IPS-15b (cell line): ENCODE measurements at regions not wholly inside any gene's neighbourhood (a gene's known extent, or its start where the extent isn't known, plus 50 kb on each side); places are given as distances from the start of the nearest gene placed in this dataset.

Source experiments
- H3K27me3 ChIP-seq: one replicate; pipeline ENCODE4 v1.6.1; 2013; ENCODE audit warnings: low read length; ENCODE audit not compliant: control insufficient read depth, insufficient read depth
- H3K36me3 ChIP-seq: one replicate; pipeline ENCODE4 v1.6.1; 2013; ENCODE audit warnings: low read length; ENCODE audit not compliant: control insufficient read depth, insufficient read depth
- H3K4me1 ChIP-seq: one replicate; pipeline ENCODE4 v1.6.1; 2013; ENCODE audit warnings: mild to moderate bottlenecking, low read length; ENCODE audit not compliant: control insufficient read depth, insufficient read depth
- H3K4me3 ChIP-seq: one replicate; pipeline ENCODE4 v1.5.1; 2013; ENCODE audit warnings: low read depth, low read length
- H3K9ac ChIP-seq: one replicate; pipeline ENCODE4 v1.6.1; 2013; ENCODE audit warnings: low read depth, mild to moderate bottlenecking, low read length
- H3K9me3 ChIP-seq: one replicate; pipeline ENCODE4 v1.6.1; 2013; ENCODE audit warnings: mild to moderate bottlenecking, low read length; ENCODE audit not compliant: control insufficient read depth, insufficient read depth

DNA sequence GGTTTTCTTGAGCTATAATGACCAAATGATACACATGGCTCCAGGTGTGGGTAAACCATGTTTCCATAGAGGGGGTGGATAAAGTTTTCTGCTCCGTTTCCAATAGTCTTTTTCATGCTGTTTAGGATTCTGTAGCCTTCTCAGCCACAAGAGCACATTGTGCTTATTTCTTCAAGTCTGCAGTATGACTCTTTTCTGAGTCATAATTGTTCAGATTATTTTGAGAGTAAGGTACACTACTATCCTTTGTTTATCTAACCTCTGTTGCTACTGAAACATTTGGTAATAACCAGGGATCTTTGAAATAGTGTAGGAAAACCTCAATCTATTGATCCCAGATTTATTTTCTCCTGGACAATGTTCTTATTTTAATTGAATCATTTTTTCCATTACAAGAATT is 247.9 kb upstream of the BMP2 start:
- no peaks in the 10 kb centered on the region for H3K27me3 ChIP-seq
- no peaks in the 10 kb centered on the region for H3K9me3 ChIP-seq
- no peaks in the 10 kb centered on the region for H3K4me1 ChIP-seq
- H3K36me3 ChIP-seq: no peaks in the 10 kb centered on the region
- no peak overlapping the region for H3K9ac ChIP-seq
- H3K4me3 ChIP-seq: no peak overlapping the region

DNA sequence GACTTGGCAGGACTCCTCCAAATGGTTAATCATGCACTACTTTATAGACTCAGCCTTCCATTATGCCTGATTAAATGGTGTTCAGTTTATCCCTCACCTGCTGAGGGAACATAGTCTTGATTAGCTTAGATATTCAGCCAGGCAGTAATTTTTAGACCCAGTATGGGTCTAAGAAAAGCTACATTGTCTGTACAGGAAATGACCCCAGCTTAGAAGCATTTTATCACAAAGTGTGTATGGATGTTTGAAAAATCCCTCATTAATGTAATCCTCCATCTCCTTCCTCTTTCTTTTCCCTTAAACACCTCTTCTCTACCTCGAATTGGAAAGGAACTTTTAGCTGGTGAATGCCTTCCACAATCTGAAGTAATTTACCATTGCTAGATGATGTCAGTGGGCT is 252.2 kb upstream of the BMP2 start:
- Histone ChIP-seq H3K27me3 (no peaks in the 10 kb centered on the region), H3K4me1 (no peaks in the 10 kb centered on the region), H3K36me3 (no peaks in the 10 kb centered on the region)

DNA sequence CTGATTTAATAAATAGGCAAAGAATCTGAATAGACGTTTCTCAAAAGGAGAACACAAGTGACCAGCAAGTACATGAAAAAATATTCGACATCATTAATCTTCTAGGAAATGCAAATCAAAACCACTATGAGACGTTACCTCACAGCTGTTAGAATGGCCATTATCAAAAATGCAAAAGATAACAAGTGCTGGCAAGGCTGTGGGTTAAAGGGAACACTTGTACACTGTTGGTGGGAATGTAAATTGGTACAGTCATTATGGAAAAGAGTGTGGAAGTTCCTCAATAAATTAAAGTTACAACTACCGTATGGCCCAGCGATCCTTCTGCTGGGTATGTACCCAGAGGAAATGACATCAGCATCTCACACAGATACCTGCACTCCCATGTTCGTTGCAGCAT is 253.9 kb upstream of the BMP2 start:
- no peak overlapping the region for H3K4me3 ChIP-seq
- no peaks in the 10 kb centered on the region for H3K36me3 ChIP-seq
- H3K9me3 ChIP-seq: no peaks in the 10 kb centered on the region
- no peaks in the 10 kb centered on the region for H3K27me3 ChIP-seq
- H3K4me1 ChIP-seq: no peaks in the 10 kb centered on the region
- no peak overlapping the region for H3K9ac ChIP-seq

More for the DNA sequence above, 252.2 kb upstream of the BMP2 start:
- no peak overlapping the region for H3K9ac ChIP-seq
- H3K9me3 ChIP-seq: no peaks in the 10 kb centered on the region
- no peak overlapping the region for H3K4me3 ChIP-seq

GRCh38 chr20:6509374-6509773 is 258.1 kb upstream of the BMP2 start:
- no peaks in the 10 kb centered on the region for H3K27me3 ChIP-seq
- no peak overlapping the region for H3K4me3 ChIP-seq
- no peaks in the 10 kb centered on the region for H3K9me3 ChIP-seq
- no peaks in the 10 kb centered on the region for H3K36me3 ChIP-seq
- H3K4me1 ChIP-seq: no peaks in the 10 kb centered on the region
- H3K9ac ChIP-seq: no peak overlapping the region

GRCh38 chr20:6506906-6507305 is 260.6 kb upstream of the BMP2 start:
- Histone ChIP-seq H3K4me3 (no peak overlapping the region), H3K27me3 (no peaks in the 10 kb centered on the region), H3K9ac (no peak overlapping the region), H3K9me3 (no peaks in the 10 kb centered on the region), H3K36me3 (no peaks in the 10 kb centered on the region), H3K4me1 (no peaks in the 10 kb centered on the region)

DNA sequence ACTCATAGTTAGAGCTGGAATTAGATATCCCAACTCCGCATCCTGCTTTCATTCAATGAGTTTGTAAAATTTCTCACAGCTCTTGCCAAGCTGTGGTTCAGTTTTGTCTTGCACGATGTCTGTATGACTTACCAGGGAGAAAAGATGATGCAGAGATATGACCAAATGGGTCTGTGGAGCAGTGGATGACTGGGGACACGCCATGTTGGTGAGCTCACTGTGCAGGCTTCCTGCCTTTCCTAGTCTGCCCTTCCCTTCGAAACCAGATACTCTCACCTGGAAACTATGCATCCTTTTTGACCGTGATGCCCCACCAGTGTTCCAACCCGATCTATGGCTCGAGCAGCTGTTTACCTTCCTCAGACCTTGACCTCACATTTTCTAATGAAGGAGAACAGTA is 262.7 kb upstream of the BMP2 start:
- H3K27me3 ChIP-seq: no peaks in the 10 kb centered on the region
- no peaks in the 10 kb centered on the region for H3K36me3 ChIP-seq
- H3K9me3 ChIP-seq: no peaks in the 10 kb centered on the region
- H3K4me3 ChIP-seq: no peak overlapping the region
- H3K4me1 ChIP-seq: no peaks in the 10 kb centered on the region
- H3K9ac ChIP-seq: no peak overlapping the region

- H3K36me3 ChIP-seq: no peaks in the 10 kb centered on the region
- H3K4me1 ChIP-seq: no peaks in the 10 kb centered on the region
- no peaks in the 10 kb centered on the region for H3K9me3 ChIP-seq
- H3K4me3 ChIP-seq: no peak overlapping the region
- no peak overlapping the region for H3K9ac ChIP-seq
- no peaks in the 10 kb centered on the region for H3K27me3 ChIP-seq
These were observed 263.3 kb upstream of the BMP2 start for GRCh38 chr20:6504179-6504578.

- no peaks in the 10 kb centered on the region for H3K27me3 ChIP-seq
- no peaks in the 10 kb centered on the region for H3K9me3 ChIP-seq
- H3K4me1 ChIP-seq: no peaks in the 10 kb centered on the region
These were observed 264.5 kb upstream of the BMP2 start for GRCh38 chr20:6502999-6503398.

GRCh38 chr20:6502219-6502618 is 265.3 kb upstream of the BMP2 start:
- H3K9ac ChIP-seq: no peak overlapping the region
- no peaks in the 10 kb centered on the region for H3K36me3 ChIP-seq
- no peaks in the 10 kb centered on the region for H3K27me3 ChIP-seq
- no peaks in the 10 kb centered on the region for H3K4me1 ChIP-seq
- no peaks in the 10 kb centered on the region for H3K9me3 ChIP-seq
- no peak overlapping the region for H3K4me3 ChIP-seq

More at GRCh38 chr20:6502999-6503398, 264.5 kb upstream of the BMP2 start:
- Histone ChIP-seq H3K4me3 (no peak overlapping the region), H3K36me3 (no peaks in the 10 kb centered on the region), H3K9ac (no peak overlapping the region)

DNA sequence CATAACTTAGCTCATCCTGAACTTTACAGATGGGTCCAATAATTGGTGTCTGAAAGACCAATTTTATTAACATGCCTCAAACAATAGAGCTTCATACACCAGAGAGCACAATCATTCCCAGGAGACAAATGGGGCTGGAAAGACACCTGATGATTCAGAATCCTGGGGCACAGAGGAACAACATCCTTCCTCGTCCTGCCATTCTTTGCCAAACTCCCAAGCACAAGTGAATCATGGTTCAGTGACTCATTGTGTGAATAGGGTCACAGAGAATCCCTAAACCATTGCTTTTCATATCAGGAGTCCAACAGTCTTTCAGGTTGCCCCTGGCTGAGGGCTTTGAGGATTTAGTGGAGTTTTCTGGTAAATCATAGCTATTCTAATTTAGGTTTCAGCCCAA is 266.4 kb upstream of the BMP2 start:
- Histone ChIP-seq H3K9me3 (no peaks in the 10 kb centered on the region), H3K27me3 (no peaks in the 10 kb centered on the region), H3K4me3 (no peak overlapping the region), H3K9ac (no peak overlapping the region), H3K4me1 (no peaks in the 10 kb centered on the region), H3K36me3 (no peaks in the 10 kb centered on the region)

DNA sequence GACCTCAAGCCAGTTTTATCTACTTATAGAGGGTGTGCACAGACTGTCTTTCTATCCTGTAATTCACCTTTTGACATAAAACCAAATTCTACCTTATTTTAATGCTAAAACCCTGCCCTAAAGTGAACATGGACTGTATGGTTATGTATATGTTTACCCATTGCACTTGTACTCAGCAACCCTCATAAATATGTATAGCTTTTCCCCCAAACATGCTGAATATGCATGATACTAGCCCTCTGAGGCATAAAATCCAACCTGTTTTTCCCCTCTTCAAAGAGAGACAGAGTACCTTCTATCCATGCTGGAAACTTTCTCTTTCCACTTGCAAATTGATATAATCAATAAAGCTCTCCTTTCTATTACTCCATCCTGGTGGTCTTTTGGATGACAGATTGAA is 267.9 kb upstream of the BMP2 start:
- Histone ChIP-seq H3K36me3 (no peaks in the 10 kb centered on the region), H3K27me3 (no peaks in the 10 kb centered on the region), H3K9ac (no peak overlapping the region), H3K9me3 (no peaks in the 10 kb centered on the region), H3K4me1 (no peaks in the 10 kb centered on the region), H3K4me3 (no peak overlapping the region)

- Histone ChIP-seq H3K9ac (no peak overlapping the region), H3K9me3 (no peaks in the 10 kb centered on the region), H3K4me3 (no peak overlapping the region), H3K36me3 (no peaks in the 10 kb centered on the region), H3K4me1 (no peaks in the 10 kb centered on the region), H3K27me3 (no peaks in the 10 kb centered on the region)
These were observed 270.6 kb upstream of the BMP2 start for GRCh38 chr20:6496874-6497273.

DNA sequence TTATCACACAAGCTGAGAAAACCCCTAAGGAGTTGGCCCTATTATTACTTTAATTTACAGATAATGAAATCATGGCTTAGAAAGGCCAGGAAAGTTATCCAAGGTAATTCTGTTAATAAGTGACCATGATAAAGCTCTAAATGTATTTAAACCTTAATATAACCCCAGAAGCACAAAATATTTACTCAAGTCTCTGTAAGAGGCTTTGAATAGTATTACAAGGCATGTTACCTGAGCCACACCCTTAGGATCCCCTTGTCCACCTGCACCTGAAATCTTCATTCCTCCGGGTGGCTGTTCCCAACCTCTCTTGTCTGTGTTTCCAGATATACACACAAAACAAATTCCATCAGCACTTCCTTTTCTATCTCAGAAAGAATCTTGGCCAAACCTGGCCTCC is 271.6 kb upstream of the BMP2 start:
- no peaks in the 10 kb centered on the region for H3K36me3 ChIP-seq

More for the DNA sequence above, 271.6 kb upstream of the BMP2 start:
- Histone ChIP-seq H3K4me1 (no peaks in the 10 kb centered on the region), H3K27me3 (no peaks in the 10 kb centered on the region), H3K9ac (no peak overlapping the region), H3K9me3 (no peaks in the 10 kb centered on the region), H3K4me3 (no peak overlapping the region)
